GM21723 (cell line): ENCODE measurements at regions not wholly inside any gene's neighbourhood (a gene's known extent, or its start where the extent isn't known, plus 50 kb on each side); places are given as distances from the start of the nearest gene placed in this dataset.
"Not testable (repeated sequence)": the region's sequence is repeated elsewhere in the genome, so short reads cannot be mapped to it uniquely, and the experiment has no call there.

Source experiments
- ATAC-seq: cut with Tn5 transposase; IDR thresholded peaks from one replicate; pipeline ENCODE4 v1.9.1; 2021; ENCODE audit warnings: mild to moderate bottlenecking, moderate library complexity; ENCODE audit not compliant: unreplicated experiment

DNA sequence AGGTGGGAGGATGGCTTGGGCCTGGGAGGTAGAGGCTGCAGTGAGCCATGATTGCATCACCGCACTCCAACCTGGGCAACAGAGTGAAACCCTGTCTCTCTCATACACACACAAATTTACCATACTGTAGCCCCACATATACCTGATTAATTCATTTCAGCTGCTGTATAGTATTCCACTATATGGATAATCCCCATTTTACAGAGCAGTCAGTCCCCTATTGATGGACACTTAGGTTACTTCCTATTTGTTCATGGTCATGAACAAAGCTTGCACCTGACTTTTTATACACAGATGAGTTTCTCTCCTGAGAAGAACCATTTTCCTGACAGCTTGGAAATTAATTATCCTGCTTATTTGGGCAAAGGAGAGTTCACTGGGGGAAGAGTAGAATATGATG, 59.2 kb downstream of the EMX2 start:
- no peak for ATAC-seq

DNA sequence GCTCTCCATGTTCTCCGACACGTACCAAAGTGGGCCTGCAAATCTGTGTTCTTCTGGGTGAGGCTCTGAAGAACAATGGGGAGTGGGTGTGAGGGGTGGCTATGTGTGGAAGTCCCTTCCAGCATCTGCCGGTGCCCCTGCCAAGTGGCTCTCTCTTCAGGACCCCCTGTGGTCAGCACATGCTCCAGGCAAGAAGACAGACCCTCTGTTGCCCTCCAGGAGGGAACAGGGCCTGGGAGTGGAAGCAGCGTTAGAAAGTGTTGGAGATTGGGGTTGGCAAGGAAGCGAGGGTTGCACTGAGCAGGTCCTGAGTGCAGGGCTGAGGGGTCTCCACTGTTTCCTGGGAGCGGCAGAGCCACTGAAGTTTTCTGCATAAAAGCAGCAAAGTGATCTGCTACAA, 60.5 kb downstream of the EMX2 start:
- ATAC-seq: no peak

DNA sequence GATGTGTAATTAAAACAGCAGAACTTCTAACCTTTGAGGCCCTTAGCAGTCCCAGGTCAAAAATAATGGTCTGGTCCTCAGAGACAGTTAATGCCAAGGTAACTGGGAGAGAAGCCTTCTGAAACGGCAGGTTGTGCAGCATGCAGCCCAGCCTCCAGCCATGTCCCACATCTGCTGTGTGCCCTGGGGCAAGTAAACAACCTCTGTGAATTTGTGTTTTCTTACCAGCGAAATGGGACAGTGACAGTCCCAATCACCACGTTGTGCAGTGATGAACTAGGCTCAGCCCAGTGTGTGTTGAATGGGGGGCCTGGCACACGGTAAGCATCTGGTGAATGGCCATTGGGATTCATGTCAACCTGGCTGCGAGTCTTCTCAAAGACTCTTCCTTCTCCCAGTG, 61.2 kb downstream of the EMX2 start:
- ATAC-seq: no peak

DNA sequence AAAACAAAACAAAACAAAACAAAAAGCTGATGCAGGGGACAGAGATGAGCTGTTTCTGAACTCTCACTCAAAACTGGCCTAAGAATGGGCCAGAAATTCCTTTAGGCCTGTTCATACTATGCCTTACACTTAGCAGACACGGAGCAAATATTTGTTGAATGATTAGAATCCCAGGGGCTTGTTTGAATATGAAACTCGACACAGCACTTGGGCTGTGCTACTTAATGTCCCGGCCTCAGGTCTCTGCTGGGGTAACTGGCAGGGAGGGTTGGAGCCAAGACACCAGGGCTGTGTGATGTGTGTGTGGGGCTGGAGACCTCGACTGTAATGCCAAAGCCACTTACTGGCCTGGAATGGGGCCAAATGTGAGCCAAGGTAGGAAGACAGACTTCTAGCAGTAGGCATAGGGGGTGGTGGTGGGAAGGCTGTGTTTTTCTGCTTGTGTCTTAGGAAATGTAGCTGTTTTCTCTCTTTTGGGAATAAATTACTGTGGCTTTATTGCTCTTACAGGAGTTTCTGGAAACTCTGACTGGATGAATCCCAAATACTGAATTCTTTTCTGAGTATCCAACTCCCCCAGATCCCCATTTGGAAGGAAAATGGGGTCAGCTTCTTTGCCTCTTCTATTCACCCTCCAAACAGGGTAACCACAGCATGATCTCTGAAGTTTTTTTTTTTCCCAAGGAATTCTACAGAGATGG, 66.7 kb downstream of the EMX2 start:
- ATAC-seq: peak; percentile 66

DNA sequence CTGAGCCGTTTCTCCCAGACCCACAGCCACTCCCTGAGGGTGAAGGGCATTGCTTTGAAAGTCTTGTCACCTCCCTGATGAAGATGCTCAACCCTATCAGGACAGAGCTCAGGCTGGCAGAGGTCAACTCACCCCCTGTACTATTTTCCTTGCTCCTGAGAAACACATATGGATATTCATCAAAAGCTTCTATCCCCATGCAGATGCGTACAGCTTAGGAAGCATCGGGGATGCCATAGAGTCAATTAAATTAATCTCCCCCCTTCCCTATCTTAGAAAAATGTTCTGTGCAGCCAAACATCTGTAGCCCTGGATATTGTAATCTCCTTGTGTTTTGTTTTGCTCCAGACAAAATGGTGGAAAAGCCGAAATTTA, 67.2 kb downstream of the EMX2 start:
- ATAC-seq: no peak

DNA sequence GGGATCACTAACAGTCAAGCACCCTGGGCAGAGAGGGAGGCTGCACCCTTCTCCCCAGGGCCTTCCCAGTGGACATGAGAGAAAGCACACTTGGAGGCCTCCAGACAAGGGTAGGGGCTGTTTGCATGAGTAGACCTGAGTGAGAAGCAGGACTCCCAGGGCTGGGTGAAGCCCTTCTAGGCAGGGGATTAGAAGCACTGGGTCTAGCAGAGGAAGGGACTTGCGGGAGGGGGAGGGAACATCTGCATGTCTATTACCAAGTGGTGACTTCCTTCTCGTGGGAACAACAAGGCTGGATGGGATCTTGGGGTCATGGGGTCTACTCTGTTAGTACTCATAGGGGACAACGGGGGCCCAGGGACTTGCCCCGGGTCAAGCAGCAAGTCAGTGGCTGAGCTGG, 67.8 kb downstream of the EMX2 start:
- ATAC-seq: no peak

DNA sequence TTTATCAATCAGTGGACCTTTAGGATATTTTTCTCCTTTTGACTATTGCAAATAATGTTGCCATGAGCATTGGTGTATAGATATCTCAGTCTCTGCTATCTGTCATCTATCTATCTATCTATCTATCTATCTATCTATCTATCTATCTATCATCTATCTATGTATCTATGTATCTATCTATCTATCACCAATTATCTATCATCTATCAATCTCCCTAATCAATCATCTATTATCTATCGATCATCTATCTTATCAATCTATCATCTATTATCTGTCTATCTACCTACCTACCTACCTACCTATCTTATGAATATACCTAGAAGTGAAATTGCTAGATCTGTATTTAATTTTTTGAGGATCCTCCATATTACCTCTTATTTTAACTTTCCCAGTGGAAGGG, 69.6 kb downstream of the EMX2 start:
- no peak for ATAC-seq

DNA sequence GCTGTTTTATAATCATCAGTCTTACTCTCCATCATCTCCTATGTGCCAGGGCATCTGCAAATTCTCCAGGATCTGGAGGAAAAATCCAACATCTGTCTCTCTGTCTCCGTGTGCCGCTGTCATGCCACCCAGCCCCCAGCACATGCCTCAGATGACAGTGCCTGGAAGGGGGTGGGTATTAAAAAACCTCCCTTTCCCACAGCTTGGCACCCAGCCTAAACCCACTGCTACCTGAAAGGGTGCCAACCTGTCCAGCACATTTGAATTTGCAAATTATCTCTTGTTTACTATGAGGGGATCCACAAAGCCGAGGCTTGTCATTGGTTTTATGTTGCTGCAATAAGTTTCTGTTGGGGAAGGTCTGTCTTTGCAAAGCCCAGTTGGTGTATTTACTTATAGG, 73.1 kb downstream of the EMX2 start:
- no peak for ATAC-seq

DNA sequence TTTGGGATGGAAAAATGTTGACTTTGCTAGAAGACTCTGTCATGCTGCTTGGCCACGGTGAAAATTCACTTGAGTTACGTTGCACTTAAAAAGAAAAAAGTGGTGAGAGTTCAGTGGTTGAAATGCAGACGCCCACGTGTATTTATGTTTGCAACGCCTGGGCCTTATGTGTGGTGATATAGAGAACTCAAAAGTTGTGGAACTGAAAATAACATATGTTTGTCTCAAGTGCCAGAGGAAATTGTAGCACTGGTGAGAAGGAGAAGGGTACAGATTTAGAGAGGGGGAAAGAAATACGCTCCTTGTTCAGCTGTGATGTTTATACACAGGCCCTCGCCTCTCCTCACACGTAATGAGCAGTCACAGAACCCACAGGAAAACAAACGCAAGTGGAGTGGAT, 73.6 kb downstream of the EMX2 start:
- peak; percentile 84 for ATAC-seq

DNA sequence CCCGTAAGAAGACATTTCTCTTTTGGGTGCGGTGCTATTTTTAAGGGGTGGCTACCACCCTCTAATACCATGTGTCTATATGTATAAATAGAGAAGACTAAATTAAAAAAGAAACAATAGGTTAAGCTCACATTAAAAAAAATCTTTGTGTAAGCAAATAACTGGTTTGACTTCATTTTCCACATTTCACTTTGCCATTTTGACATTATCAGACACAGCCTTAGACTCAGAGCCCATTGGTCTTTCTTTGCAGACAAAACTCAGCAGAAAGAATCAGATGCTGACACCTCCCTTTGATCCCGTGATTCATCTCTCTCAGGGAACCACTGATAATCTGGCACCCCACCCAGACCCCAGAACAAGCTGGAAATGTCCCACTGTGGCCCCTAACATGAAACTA, 74.5 kb downstream of the EMX2 start:
- no peak for ATAC-seq

DNA sequence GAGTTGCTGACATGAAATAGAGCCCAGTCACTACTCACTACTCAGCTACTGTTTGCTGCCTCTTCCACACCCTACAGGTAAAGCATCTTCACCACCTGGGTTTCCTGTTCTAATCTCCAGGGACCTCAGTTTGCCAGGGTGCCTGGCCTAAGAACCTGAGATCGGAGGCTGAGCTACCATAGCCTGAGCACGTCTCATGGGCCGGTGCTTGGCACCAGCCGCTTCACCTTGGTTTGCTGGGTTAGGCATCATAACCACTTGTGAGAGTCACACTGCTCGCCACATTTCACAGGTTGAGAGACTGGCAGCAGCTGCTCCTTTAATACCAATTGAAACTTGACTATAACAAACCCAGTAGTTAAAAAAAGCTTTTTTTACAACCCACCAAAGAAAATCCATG, 75.1 kb downstream of the EMX2 start:
- ATAC-seq: no peak

DNA sequence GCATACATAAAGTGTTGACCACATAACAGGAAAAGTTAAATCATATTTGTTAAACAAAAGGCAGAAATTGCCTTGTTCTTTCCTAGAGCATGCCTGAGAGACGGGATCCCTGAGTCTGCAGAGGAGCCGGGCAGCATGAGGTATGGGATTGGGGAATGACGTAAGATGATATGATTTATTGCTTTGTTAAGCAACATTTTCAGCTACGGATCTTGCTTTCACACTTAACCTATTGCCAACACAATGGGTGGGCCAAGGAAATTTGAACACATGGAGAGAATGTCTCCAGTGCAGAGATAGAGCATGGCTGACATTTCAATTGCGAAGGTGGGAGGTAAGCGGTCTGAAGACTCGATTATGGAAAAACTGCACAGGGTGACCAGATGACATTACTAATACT, 76.7 kb downstream of the EMX2 start:
- ATAC-seq: no peak

DNA sequence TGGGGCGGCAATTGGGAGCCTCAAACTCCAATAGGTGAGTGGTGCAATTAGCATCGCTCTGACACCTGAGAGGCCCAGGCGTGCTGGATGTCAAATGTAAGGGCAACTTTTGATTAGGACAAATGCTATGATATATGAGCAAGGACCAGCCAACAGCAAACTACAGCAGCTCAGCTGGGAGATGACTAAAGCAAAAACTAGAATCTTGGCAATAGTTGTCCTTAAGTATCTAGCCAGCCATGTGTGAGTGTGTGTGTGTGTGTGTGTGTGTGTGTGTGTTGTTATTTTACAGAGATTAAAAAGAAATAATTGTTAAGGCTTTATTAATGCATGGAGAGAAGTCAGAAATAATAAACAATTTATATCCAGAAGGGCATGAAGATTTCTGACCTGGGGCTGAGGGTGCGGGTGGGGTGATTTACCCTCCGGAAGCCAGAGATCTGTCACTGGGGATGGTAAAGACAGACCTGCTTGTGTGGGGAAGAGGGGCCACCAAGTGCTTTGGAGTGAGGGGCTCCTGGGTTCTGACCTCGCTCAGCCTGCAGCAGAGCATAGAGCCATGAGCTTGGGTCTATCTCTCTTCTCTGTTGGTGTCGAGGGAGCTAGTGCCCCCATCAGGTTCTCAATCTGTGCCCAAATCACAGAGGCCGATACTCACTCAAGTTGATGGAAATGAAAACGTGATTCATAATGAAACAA, 77.3 kb downstream of the EMX2 start:
- no peak for ATAC-seq

DNA sequence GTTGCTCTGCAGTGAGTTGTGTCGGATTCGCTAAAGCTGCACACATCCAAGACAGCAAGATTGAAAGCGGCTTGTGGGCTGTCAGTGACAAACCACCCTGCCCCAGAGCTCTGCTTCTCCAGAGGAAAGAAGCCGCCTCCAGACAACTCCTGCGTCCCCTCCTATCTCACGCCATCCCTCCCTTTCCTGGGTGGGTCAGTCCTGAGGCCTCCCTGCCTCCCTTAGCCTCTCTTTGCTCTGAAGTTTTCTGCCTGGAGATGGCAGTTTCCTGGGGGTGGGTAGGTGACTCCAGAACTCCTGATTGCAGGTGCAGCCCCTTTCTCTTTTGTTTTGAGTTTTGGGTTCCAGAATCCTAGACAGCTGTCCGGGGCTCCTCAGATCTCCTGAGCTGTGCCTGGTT, 78.7 kb downstream of the EMX2 start:
- ATAC-seq: no peak

DNA sequence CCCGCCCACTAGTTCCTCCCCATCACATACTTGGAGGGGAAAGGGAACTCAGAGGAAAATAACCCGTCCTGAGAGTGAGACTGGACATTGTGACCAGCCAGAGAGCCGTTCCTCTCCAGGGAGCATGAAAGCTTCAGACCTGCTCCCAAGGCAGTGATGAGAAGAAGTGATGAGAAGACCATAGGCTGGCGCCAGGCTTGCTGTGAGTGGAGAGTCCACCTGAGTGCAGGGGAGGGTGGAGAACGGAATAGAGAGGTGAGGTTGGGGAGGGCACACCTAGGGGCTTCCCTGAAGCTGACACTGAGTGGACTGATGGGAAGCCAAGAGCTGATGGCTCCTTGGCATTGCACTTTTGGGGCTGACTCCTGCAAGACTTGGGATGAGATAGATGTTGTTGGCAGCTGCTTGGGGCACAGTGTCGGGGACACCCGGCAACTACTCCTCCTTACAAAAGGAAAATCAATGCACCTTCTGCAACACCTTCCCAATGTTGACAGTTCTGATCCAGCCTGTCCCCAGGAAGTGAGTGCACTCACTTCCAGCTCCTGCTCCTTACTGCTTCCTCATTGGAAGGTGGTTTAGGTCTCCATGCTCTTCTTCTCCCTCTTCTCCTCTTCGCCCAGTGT, 79.4 kb downstream of the EMX2 start:
- ATAC-seq: no peak

DNA sequence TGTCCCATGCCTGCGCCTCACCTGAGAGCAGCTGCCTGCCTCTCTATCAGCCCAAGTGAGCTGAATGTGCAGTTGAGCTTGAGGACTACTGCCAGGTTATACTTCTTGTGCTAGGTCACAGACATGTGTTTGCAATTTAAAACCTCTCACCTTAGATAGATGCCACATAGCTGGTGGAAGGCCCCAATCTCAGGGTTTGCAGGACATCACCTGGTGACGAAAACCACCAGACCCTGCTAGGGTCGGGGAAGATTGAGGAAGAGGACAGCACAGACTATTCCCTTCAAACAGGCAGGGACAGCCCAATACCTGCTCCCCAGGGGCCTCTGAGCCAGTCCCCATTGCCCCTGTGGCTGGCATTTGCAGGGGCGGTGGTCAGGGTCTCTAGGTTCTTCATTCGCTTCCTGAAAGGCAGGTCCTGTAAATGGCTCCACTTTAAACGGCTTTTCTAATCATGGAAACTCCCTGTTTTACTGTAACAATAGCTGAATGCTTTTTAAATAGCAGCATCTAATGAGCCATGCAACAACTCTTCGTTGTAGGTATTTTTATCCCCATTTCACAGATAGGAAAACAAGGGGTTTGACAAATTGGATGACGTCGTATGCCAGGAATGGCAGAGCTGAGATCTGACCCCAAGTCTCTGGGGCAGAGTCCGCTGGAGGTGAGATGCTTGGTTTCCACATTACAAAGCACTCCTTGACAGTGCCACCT, 80.1 kb downstream of the EMX2 start:
- no peak for ATAC-seq

DNA sequence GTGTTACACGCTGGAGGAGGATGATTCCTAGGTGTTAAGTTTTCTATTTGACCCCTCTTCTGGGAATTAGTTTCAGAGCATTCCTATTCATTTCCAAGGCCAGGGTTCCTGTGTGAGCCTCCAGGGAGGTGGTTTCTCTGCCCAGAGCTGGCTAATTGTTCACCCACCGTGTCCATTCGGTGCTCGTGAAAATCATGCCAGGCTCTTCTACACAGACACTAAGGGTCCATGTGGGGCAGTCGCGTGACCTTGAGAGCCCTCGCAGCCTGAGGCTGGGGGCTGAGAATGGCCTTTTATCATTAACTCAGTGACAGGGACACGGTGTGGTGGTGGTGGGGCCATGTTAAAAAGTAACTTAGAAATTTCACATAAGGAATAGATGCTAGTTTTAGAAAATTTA, 83.7 kb downstream of the EMX2 start:
- ATAC-seq: no peak

DNA sequence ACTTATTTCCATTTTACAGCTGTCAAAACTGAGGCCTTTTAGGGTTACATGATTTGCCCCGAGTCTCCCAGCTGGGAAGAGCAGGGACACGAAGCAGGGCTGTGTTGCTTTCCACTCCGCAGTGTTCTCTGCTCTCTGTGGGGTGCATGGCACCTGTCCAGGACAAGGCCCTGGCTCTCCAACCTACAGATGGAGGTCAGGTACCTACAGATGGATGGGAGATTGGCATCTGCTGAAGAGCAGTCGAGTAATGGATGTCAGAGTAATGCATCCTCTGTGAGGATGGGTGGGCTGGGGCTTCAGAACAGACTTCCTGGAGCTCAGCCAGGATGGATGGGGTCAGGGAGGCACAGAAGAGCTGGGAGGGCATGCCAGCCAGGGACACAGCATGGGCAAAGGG, 85.0 kb downstream of the EMX2 start:
- ATAC-seq: no peak

DNA sequence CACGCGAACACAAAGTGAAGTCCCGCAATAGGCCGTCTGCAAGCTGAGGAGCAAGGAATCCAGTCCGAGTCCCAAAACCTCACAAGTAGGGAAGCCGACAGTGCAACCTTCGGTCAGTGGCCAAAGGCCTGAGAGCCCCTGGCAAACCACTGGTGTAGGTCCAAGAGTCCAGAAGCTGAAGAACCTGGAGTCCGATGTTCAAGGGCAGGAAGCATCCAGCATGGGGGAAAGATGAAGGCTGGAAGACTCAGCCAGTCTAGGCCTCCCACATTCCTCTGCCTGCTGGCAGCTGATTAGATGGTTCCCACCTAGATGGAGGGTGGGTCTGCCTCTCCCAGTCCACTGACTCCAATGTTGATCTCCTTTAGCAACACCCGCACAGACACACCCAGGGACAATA, 87.2 kb downstream of the EMX2 start:
- ATAC-seq: not testable (repeated sequence)

DNA sequence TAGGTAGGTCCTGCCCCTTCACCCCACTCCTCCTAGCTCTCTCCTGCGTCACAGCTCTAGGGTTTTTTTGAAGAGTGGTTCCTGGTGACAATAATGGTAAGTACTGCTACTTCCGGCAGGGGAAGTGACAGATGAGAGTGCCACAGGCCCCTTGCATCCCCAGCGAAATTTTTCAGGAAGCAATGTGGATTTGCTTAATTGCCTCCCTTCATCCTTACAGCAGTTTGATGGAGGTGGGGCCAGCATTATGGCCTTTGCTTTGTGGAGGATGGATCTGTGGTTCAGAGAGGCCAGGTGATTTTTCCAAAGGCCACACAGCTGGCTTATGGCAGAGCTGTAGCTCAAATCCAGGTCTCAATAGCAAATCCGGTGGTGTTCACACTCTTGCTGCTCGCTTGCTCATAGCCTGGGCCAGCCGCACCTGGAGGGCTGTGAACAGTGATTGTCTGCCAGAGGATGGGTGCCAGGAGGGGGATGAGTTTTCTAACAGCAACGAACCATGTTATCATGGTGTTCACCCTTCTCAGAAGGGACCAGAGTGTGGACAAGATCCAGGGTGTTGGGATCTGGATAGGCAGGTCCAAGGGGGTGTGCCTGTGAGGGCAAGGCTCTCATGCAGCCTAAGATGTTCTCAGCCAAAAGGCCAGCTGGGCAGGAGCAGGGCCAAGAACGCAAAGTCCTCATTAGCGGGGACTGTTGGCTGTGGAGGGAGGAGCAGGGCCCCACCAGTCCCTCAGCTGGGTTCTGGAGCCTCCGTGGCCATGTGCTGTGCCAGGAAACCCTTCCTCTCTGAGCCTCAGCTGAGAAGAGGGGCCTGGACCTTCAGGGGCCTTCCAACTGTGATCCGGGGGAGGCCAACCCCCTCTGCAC, 89.0 kb downstream of the EMX2 start:
- no peak for ATAC-seq

DNA sequence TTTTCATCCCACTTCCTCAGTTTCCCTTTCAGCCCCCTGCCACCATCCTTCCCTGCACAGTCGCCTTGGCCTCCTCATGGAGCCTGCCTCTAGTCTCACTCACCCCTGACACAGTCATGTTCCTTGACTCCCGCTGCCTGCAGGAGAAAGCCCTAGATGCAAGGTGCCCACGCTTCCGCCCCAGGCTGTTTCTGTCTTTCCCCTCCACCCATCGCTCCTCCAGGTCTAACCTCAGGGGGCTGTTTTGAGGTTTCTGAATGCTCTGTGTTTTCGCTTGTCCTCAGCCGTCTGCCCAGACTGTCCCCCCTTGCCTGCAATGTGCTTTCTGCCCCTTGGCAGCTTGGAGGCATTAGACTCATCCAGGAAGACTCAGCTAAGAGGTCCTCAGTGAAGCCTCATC, 89.9 kb downstream of the EMX2 start:
- no peak for ATAC-seq
